ENCODE measurements at regions not wholly inside any gene's neighbourhood (a gene's known extent, or its start where the extent isn't known, plus 50 kb on each side); places are given as distances from the start of the nearest gene placed in this dataset.

- CTCF ChIA-PET: interaction anchor here (0.9 kb wide), 1 partner anchor 258 kb away, joined by 4 read pairs; no protein-coding TSS in a partner anchor
- peak overlapping the region in 5 of 9 donors; percentile 1 to 86 (median 35) for H3K27ac Mint-ChIP-seq
These were observed 305.4 kb upstream of the SATB1 start for GRCh38 chr3:18730491-18730890.

GRCh38 chr3:18729671-18730070, 304.5 kb upstream of the SATB1 start:
- no peak for ATAC-seq
- Histone ChIP-seq H3K27me3 (ENCODE audit: control insufficient read depth in 2 of 2, insufficient read depth in 2 of 2, low read length in 2 of 2) (no peaks in the 10 kb centered on the region), H3K4me3 (ENCODE audit: low read length) (no peak overlapping the region), H3K36me3 (ENCODE audit: control insufficient read depth in 2 of 3, insufficient read depth in 3 of 3, low read length in 3 of 3) (no peaks in the 10 kb centered on the region), H3K4me1 (ENCODE audit: control insufficient read depth in 2 of 2, insufficient read depth in 2 of 2, low read length in 2 of 2) (peaks cover 33 to 41% of the 10 kb centered on the region in 2 donors), H3K27ac (ENCODE audit: low read depth, low read length) (no peak overlapping the region), H3K9me3 (ENCODE audit: control insufficient read depth in 2 of 3, low read length in 3 of 3) (no peaks in the 10 kb centered on the region)
- DNase-seq: no peak
- Mint-ChIP-seq H3K9me3 (peaks cover 0 to 13% (median under 1%) of the 10 kb centered on the region in 11 donors), H3K27me3 (no peaks in the 10 kb centered on the region), H3K27ac (peak overlapping the region in 4 of 9 donors; percentile 59 to 86 (median 68)), H3K4me1 (peaks cover 33 to 78% (median 71%) of the 10 kb centered on the region in 7 donors), H3K4me3 (no peak overlapping the region), H3K36me3 (peaks cover 0 to 25% (median under 1%) of the 10 kb centered on the region in 5 donors)
- intact Hi-C loops (cut with micrococcal nuclease): loop anchor here in 1 of 2 donors (10.0 kb wide), 1 partner anchor 55 kb away; no protein-coding TSS in a partner anchor
- CTCF ChIA-PET: no interaction called here
- POLR2A ChIA-PET: interaction anchor here (0.6 to 3.9 kb wide), 6 partner anchors 10 to 87 kb away, joined by 3 to 29 read pairs (median 4); no protein-coding TSS in a partner anchor

More at GRCh38 chr3:18730491-18730890, 305.4 kb upstream of the SATB1 start:
- Mint-ChIP-seq H3K4me1 (peaks cover 27 to 76% (median 67%) of the 10 kb centered on the region in 7 donors), H3K9me3 (peaks cover 0 to 13% (median 1%) of the 10 kb centered on the region in 11 donors), H3K27me3 (no peaks in the 10 kb centered on the region), H3K4me3 (no peak overlapping the region), H3K36me3 (peaks cover 0 to 30% (median 8%) of the 10 kb centered on the region in 5 donors)
- Histone ChIP-seq H3K4me1 (ENCODE audit: control insufficient read depth in 2 of 2, insufficient read depth in 2 of 2, low read length in 2 of 2) (peaks cover 26 to 33% of the 10 kb centered on the region in 2 donors), H3K36me3 (ENCODE audit: control insufficient read depth in 2 of 3, insufficient read depth in 3 of 3, low read length in 3 of 3) (no peaks in the 10 kb centered on the region), H3K27ac (ENCODE audit: low read depth, low read length) (no peak overlapping the region), H3K4me3 (ENCODE audit: low read length) (no peak overlapping the region), H3K27me3 (ENCODE audit: control insufficient read depth in 2 of 2, insufficient read depth in 2 of 2, low read length in 2 of 2) (no peaks in the 10 kb centered on the region), H3K9me3 (ENCODE audit: control insufficient read depth in 2 of 3, low read length in 3 of 3) (no peaks in the 10 kb centered on the region)
- DNase-seq: no peak
- intact Hi-C loops (cut with micrococcal nuclease): no loop called here
- POLR2A ChIA-PET: interaction anchor here (0.7 to 3.9 kb wide), 6 partner anchors 9 to 51 kb away, joined by 3 to 29 read pairs (median 4); no protein-coding TSS in a partner anchor
- ATAC-seq: no peak

GRCh38 chr3:18725668-18726407, 300.7 kb upstream of the SATB1 start:
- Mint-ChIP-seq H3K4me1 (peaks cover 50 to 88% (median 80%) of the 10 kb centered on the region in 7 donors), H3K27me3 (no peaks in the 10 kb centered on the region), H3K4me3 (peak overlapping the region; percentile 57 to 88 (median 75)), H3K27ac (peak overlapping the region; percentile 95 to 100 (median 98)), H3K36me3 (peaks cover 0 to 21% (median 0%) of the 10 kb centered on the region in 5 donors), H3K9me3 (peaks cover 0 to 11% (median 0%) of the 10 kb centered on the region in 11 donors)
- ChIA-PET CTCF (interaction anchor here (0.8 to 2.4 kb wide), 6 partner anchors 12 to 166 kb away, joined by 3 to 21 read pairs (median 4); no protein-coding TSS in a partner anchor), POLR2A (interaction anchor here (0.9 to 5.4 kb wide), 13 partner anchors 11 to 318 kb away, joined by 3 to 95 read pairs (median 7); no protein-coding TSS in a partner anchor)
- peak overlapping the region; percentile 74 for H3K27ac ChIP-seq (ENCODE audit: low read depth, low read length)
- no peaks in the 10 kb centered on the region for H3K27me3 ChIP-seq (ENCODE audit: control insufficient read depth in 2 of 2, insufficient read depth in 2 of 2, low read length in 2 of 2)
- DNase-seq (peak in 8 of 9 donors; percentile 50 to 76 (median 68)), ATAC-seq (peak; percentile 80)
- peaks cover 54 to 61% of the 10 kb centered on the region in 2 donors for H3K4me1 ChIP-seq (ENCODE audit: control insufficient read depth in 2 of 2, insufficient read depth in 2 of 2, low read length in 2 of 2)
- H3K9me3 ChIP-seq (ENCODE audit: control insufficient read depth in 2 of 3, low read length in 3 of 3): no peaks in the 10 kb centered on the region
- peak overlapping the region; percentile 42 for H3K4me3 ChIP-seq (ENCODE audit: low read length)
- H3K36me3 ChIP-seq (ENCODE audit: control insufficient read depth in 2 of 3, insufficient read depth in 3 of 3, low read length in 3 of 3): no peaks in the 10 kb centered on the region
- intact Hi-C loops (cut with micrococcal nuclease): loop anchor here (1.0 to 10.0 kb wide), 7 partner anchors 9 to 281 kb away; no protein-coding TSS in a partner anchor

GRCh38 chr3:18724456-18724855, 299.3 kb upstream of the SATB1 start:
- Histone ChIP-seq H3K36me3 (ENCODE audit: control insufficient read depth in 2 of 3, insufficient read depth in 3 of 3, low read length in 3 of 3) (no peaks in the 10 kb centered on the region), H3K4me3 (ENCODE audit: low read length) (peak overlapping the region; percentile 19), H3K27me3 (ENCODE audit: control insufficient read depth in 2 of 2, insufficient read depth in 2 of 2, low read length in 2 of 2) (no peaks in the 10 kb centered on the region), H3K9me3 (ENCODE audit: control insufficient read depth in 2 of 3, low read length in 3 of 3) (peaks cover 0 to 2% (median 0%) of the 10 kb centered on the region in 3 experiments), H3K27ac (ENCODE audit: low read depth, low read length) (peak overlapping the region; percentile 74), H3K4me1 (ENCODE audit: control insufficient read depth in 2 of 2, insufficient read depth in 2 of 2, low read length in 2 of 2) (peaks cover 54 to 61% of the 10 kb centered on the region in 2 donors)
- Mint-ChIP-seq H3K27me3 (no peaks in the 10 kb centered on the region), H3K4me1 (peaks cover 42 to 82% (median 74%) of the 10 kb centered on the region in 7 donors), H3K4me3 (peak overlapping the region; percentile 57 to 87 (median 70)), H3K27ac (peak overlapping the region; percentile 95 to 100 (median 98)), H3K36me3 (peaks cover 0 to 22% (median 0%) of the 10 kb centered on the region in 5 donors), H3K9me3 (peaks cover 0 to 7% (median 0%) of the 10 kb centered on the region in 11 donors)
- ChIA-PET POLR2A (interaction anchor here (1.0 to 5.4 kb wide), 11 partner anchors 10 to 313 kb away, joined by 3 to 95 read pairs (median 7); no protein-coding TSS in a partner anchor), CTCF (interaction anchor here (1.2 to 2.4 kb wide), 7 partner anchors 8 to 165 kb away, joined by 3 to 21 read pairs (median 4); no protein-coding TSS in a partner anchor)
- DNase-seq (no peak), ATAC-seq (no peak)
- intact Hi-C loops (cut with micrococcal nuclease): loop anchor here in 1 of 2 donors (1.0 to 10.0 kb wide), 2 partner anchors 11 to 50 kb away; no protein-coding TSS in a partner anchor

DNA sequence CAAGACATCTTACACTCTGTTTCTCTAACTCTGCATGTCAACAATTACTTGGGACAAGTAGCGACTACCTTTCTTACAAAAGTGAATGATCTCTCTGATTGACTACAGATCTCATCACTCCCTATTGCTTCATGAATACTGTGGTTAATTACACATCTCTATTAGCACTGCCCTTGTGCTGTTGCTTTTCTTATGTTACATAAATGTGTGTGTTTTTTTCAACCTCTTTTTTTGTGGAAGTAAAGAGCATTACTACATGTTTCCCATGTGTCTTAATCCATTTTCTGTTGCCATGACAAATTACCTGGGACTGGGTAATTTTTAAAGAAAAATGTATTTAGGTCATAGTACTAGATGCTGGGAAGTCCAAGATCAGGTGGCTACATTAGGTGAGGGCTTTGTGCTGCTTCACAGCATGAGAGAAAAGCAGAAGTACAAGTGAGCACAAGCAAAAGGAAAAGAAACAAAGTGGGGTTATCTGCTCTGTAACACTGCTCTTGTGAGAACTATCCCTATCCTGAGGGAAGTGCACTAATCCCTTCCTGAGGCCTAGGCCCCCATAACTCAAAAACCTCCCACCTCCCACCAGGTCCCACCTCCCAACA, 298.2 kb upstream of the SATB1 start:
- CTCF ChIA-PET: no interaction called here
- Mint-ChIP-seq H3K4me3 (peak overlapping the region; percentile 57 to 87 (median 70)), H3K36me3 (peaks cover 0 to 26% (median 4%) of the 10 kb centered on the region in 5 donors), H3K4me1 (peaks cover 48 to 85% (median 73%) of the 10 kb centered on the region in 7 donors), H3K9me3 (peaks cover 0 to 12% (median 4%) of the 10 kb centered on the region in 11 donors), H3K27ac (peak overlapping the region; percentile 95 to 100 (median 98)), H3K27me3 (no peaks in the 10 kb centered on the region)
- intact Hi-C loops (cut with micrococcal nuclease): loop anchor here in 1 of 2 donors (10.0 kb wide), 1 partner anchor 49 kb away; no protein-coding TSS in a partner anchor
- POLR2A ChIA-PET: interaction anchor here (0.9 to 5.4 kb wide), 5 partner anchors 8 to 312 kb away, joined by 3 to 95 read pairs (median 7); no protein-coding TSS in a partner anchor
- Histone ChIP-seq H3K4me3 (ENCODE audit: low read length) (no peak overlapping the region), H3K9me3 (ENCODE audit: control insufficient read depth in 2 of 3, low read length in 3 of 3) (peaks cover 0 to 4% (median 0%) of the 10 kb centered on the region in 3 experiments), H3K27me3 (ENCODE audit: control insufficient read depth in 2 of 2, insufficient read depth in 2 of 2, low read length in 2 of 2) (no peaks in the 10 kb centered on the region), H3K36me3 (ENCODE audit: control insufficient read depth in 2 of 3, insufficient read depth in 3 of 3, low read length in 3 of 3) (no peaks in the 10 kb centered on the region), H3K27ac (ENCODE audit: low read depth, low read length) (peak overlapping the region; percentile 74), H3K4me1 (ENCODE audit: control insufficient read depth in 2 of 2, insufficient read depth in 2 of 2, low read length in 2 of 2) (peaks cover 53 to 54% of the 10 kb centered on the region in 2 donors)
- ATAC-seq (peak; percentile 48), DNase-seq (no peak)
